GM18520 (cell line): ENCODE measurements at regions not wholly inside any gene's neighbourhood (a gene's known extent, or its start where the extent isn't known, plus 50 kb on each side); places are given as distances from the start of the nearest gene placed in this dataset.
"Not testable (repeated sequence)": the region's sequence is repeated elsewhere in the genome, so short reads cannot be mapped to it uniquely, and the experiment has no call there.

Experiments used
- ATAC-seq: cut with Tn5 transposase; IDR thresholded peaks from one replicate; pipeline ENCODE4 v1.9.1; 2021; ENCODE audit not compliant: unreplicated experiment

DNA sequence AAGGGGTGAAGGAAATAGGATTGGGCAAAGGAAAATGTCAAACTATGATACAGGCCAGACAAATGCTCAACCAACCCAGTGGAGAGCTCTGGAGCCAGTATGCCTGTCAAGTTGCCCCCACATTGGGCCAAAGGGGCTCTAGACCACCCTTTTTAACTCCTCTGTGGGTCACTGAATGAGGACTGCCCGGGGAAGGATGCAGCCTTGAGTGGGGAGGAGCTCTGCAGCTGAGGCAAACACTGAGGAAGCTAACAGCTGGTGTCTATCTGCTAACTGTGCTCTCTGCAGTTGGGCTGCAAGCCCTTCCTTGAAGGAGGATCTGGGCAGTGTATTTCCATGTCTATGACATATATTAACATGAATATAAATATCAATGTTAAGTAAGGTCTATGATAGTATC is 98.4 kb upstream of the PRSS16 start:
- no peak for ATAC-seq

GRCh38 chr6:27154696-27155095 is 92.8 kb upstream of the PRSS16 start:
- no peak for ATAC-seq

DNA sequence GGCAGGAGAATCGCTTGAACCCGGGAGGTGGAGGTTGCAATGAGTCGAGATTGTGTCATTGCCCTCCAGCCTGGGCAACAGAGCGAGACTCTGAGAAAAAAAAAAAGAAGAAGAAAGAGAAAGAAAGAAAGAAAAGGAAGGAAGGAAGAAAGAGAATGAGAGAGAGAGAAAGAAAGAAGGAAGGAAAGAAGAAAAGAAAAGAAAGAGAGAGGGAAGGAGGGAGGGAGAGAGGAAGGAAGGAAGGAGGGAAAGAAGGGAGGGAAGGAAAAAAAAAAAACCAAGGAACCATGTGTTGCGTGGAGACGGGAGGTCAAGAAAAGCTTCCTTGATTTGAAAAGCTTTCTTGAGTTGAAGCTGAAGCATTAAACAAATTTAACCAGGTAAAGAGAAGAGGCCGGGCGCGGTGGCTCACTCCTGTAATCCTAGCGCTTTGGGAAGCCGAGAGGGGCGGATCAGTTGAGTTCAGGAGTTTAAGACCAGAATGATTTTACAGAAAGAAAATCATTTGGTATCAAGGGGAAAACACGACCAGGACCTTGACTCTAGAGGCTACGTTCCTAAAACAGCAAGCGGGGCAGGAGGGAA is 90.5 kb upstream of the PRSS16 start:
- ATAC-seq, result no peak

DNA sequence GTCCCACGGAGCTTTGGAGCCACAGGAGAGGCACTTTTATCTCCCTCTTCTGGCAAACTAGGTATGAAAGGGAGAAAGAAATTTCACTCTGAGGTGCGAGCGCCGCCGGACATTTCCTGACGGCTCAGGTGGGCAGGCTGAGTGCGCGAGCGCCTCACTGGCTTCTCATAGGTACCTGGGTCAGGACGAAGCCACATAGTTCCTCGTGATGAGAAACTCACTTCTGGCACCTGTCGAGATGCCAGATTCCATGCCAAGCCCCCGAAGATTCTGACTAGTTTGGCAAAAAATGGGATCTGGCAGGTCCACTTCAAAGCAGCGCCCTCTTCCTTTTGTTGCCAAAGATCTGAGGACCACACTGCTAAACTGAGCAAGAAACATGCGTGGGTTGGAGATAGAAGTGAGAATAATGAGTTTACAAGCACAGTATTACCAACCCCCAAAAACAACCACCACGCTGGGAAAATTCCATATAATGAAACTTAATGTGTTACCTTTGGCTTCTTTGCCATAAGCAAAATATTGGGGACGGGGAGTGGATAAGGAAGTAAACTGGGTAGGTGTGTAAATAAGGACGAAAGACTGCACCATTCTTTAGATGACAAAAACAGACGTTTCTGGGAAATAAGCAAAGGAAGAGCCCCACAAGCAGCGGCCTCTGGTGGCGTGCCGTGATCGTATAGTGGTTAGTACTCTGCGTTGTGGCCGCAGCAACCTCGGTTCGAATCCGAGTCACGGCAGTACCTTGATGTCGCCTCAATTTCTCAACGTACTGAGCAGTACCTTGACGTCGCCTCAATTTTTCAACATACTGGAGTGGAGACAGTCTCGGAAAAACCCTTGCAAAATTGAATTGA is 89.8 kb upstream of the PRSS16 start:
- ATAC-seq, result peak; percentile 29

DNA sequence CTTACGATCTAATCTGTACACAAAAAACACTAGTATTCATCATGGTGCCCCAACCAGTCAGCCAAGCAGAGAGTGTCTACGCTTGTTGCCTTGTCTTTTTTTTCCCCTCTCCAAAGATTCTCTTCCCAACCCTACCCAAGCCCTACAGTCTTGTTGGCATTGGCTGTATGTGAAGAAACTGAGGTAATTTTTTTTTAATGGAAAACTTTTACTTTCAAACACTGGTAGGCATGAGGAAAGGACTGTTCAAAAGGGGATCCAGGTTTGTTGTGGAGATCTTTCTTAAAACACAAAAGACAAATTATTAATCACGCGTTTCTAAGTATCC is 89.2 kb upstream of the PRSS16 start:
- no peak for ATAC-seq

DNA sequence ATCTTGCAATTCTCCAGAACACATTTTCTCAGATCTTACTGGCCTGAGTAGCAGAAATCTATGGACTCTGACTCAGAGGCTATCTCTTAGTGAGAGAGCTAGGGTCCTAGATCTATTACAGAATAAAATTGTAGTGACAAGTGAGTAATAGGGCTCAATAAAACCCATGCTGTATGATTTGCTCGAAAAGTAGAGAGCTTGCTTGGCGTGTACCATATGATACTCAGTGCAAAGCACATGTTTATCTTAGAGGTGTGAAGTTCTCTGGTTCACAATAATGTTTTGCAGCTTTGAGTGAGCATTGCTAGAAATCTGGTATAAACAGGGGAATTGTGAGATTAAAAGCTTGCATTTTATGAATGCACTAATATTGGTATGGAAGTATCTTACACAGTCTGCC is 87.8 kb upstream of the PRSS16 start:
- ATAC-seq, result no peak

GRCh38 chr6:27161115-27161514 is 86.4 kb upstream of the PRSS16 start:
- ATAC-seq, result no peak

DNA sequence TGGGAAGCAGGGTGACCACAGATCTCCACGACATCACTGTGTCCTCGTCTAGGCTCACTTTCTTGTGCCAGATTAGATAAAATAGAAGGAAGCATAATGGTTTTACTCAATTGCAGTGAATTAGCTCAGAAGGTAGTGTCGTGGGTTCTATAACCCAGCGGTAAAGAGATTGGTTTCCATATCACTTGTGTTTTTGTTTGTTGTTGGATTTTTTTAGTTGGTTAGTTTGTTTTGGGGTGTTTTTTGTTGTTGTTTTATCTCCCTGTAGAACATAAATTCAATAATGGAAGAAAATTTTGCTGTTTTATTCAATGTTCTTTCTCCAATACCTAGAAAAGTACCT is 85.9 kb upstream of the PRSS16 start:
- no peak for ATAC-seq

GRCh38 chr6:27161946-27162603 is 85.4 kb upstream of the PRSS16 start:
- no peak for ATAC-seq

DNA sequence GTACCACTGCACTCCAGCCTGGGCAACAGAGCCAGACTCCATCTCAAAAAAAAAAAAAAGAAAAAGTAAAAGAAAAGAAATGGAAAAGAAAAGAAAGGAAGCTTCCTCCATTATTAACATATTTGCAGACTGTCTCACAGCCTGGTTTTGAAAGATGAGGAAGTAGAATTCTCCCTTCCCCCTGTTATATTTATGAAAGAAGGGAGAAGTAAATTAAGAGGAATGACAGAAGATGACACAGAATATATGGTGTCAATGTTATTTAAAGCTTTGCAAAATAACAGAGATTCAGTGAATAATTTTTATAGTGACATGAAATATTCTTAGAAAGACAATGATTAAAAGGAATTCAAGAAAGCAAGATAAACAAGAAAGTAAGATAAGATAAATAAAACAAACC is 83.7 kb upstream of the PRSS16 start:
- no peak for ATAC-seq

- no peak for ATAC-seq
These were observed 79.4 kb upstream of the PRSS16 start for GRCh38 chr6:27168108-27168507.

DNA sequence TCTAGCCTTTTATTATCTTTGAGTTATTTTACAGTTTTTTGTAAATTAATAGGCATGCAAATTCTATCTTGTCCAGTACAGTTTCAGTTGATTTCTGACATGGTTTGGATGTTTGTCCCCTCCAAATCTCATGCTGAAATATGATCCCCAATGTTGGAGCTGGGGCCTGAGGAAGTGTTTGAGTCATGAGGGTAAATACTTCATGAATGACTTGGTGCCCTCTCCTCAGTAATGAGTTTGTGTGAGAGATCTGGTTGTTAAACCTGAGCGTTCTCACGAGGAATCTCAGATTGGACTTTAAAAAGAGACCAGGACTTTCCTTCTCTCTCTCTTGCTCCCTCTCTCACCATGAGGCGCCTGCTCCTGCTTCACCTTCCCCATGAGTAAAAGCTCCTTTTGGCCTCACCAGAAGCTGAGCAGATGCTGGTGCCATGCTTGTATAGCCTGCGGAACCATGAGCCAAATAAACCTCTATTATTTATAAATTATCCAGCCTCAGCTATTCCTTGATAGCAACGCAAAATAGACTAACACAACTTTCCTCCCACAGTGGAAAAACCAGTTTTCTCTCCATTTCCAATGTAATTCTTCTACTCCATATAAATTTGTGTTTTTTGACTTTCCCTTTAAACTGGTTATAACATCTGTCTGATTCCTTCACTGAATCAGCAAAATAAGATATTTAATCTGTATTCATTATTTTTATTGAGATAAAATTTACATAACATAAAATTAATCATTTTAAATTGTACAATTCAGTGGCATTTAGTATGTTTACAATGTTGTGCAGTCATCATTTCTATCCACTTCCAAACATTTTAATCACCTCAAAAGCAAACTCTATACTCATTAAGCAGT is 78.7 kb upstream of the PRSS16 start:
- no peak for ATAC-seq

- ATAC-seq, result not testable (repeated sequence)
These were observed 74.8 kb upstream of the PRSS16 start for GRCh38 chr6:27172524-27173231.

DNA sequence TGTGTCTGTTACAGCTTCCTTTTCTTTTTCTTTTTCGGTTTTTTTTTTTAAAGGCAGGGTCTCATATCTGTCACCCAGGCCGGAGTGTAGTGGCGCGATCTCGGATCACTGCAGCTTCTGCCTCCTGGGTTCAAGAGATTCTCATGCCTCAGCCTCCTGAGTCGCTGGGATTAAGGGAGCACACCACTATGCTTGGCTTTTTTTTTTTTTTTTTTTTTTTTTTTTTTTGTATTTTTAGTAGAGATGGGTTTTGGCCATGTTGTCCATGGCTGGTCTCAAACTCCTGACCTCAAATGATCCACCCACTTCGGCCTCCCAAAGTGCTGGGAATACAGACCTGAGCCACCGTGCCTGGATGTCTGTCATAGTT is 74.3 kb upstream of the PRSS16 start:
- not testable (repeated sequence) for ATAC-seq

DNA sequence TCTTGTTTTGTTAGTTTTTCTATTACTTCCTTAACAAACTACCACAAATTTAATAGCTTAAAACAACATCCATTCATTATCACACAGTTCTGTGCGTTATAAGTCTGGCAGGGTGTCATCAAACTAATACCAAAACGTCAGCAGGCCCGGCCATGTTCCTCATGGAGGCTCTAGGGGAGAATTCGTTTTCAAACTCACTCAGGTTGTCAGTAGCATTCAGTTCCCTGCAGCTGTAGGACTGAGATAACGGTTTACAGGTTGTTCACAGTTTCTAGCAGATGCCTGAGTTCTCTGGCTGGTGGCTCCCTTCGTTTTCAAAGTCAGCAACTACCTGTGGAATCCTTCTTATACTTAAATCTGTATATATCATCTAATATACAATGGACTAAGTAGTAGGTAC is 72.5 kb upstream of the PRSS16 start:
- ATAC-seq, result no peak

- no peak for ATAC-seq
These were observed 71.4 kb upstream of the PRSS16 start for GRCh38 chr6:27176096-27176495.

DNA sequence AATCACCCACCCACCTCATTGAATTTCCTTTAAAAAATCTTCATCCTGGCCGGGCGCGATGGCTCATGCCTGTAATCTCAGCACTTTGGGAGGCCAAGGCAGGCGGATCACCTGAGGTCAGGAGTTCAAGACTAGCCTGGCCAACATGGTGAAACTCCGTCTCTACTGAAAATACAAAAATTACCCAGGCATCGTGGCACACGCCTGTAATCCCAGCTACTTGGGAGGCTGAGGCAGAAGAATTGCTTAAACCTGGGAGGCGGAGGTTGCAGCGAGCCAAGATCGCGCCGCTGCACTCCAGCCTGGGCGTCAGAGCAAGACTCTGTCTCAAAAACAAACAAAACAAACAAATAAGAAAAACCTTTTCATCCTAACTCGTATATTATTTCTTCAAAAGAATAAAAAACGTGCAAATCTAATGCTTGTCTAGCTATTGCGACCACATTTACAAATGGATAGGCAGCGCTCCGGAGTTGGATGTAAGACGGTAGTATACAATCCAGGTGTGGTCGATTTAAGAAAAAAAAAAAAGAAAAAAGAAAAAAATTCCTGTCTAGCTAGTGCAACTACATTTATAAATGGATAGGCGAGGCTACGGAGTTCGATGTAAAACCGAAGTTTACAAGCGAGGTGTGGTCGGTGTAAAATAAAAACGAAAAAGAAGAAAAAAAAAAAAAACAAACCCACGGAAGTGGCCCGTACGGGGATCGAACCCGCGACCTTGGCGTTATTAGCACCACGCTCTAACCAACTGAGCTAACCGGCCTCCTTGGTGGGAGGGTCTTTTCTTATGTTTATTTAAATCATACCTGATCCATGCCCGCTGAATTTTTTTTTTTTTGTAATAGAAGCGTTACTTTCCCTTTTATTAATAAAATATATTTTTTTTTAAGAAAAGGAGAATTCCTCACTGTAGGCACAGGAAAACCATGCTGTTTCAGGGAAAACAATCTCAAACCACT is 70.7 kb upstream of the PRSS16 start:
- ATAC-seq, result no peak

DNA sequence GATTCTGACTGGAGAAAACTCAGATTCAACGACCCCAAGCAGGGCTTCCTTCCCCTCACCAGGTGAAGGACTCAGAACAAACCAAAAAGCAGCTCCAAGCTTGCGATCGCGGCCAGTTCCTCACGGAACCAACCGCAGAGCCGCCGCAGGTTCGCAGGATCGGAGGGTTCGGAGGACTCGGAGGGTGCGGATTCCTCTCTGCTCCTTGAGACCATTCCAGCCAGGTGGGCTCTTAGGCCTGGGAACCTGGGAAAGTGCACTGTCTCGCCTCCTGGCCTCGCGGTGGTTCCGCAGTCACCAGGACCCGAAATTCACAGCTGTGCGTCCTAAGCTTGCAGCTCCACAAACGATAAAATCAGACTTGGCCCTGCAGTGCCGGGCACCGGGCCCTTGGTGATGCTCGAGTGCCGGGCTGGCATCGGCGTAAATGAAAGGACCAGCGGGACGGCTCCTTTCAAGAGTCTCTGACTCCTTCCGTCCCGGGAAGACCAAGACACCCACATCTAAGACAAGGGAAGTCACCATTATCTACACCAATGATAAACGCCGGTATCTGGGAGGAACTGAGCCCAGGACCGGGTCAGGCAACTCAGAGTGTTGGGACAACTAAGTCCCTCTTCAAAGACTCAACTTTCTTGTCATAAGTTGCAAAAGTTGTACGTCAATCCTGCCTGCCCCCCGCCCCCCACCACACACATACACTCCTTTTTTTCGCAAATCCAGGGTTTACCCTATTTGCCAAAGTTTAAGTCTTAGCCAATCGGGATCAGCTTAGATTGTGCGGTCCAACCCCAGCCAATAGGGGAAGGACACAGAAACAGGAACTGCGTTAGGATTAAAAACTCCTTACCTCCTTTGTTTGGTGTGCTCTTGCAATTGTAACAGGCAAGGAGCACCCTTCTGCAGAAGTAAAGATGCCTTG is 69.8 kb upstream of the PRSS16 start:
- ATAC-seq, result peak; percentile 59

DNA sequence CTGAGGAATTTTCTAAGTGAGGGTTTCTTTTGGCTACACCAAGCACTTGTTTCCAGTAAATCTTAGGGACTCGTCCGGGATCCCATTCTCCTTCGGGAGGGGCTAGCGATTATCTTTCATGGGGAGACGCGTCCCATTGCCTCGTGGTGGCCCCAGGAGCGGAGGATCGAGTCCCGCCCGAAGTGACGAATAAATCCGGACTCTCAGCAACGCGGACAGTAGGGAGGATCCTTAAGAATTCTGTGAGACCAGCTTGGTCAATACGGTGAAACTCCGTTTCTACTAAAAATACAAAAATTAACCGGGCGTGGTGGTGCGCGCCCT is 69.1 kb upstream of the PRSS16 start:
- no peak for ATAC-seq
